ENCODE measurements at regions not wholly inside any gene's neighbourhood (a gene's known extent, or its start where the extent isn't known, plus 50 kb on each side); places are given as distances from the start of the nearest gene placed in this dataset.
A peak's percentile ranks its signal among the peaks of the same experiment; 100 is the strongest.
"Not testable (repeated sequence)": the region's sequence is repeated elsewhere in the genome, so short reads cannot be mapped to it uniquely, and the experiment has no call there.

DNA sequence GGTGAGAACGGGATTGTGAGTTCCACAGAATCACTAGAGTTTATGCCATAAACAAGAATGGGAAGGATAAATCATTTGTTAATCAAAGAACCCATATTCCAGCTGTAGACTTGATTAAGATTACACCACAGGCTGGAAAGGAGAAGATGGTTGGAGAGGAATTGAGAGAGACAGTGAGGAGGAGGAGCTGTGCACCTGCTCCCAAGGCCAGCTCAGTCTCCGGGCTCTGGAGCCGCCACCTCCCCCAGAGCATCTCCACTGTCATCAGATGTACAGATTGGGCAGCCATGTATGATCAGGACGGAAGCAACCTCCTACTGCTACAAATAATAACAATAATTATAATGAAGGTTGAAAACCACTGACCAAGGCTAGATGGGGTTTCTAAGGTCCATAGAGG is 170.0 kb downstream of the MINAR1 start:
- Histone ChIP-seq H3K79me2 (ENCODE audit: control insufficient read depth, insufficient read depth, low read length, unreplicated experiment) (no peaks in the 10 kb centered on the region), H3K27me3 (ENCODE audit: insufficient read depth, low read length) (peaks cover 15% of the 10 kb centered on the region; the same call in 1 of the 2 replicates), H3K36me3 (ENCODE audit: insufficient read depth, low read length) (no peaks in the 10 kb centered on the region), H3K4me3 (ENCODE audit: low read depth, low read length) (no peak overlapping the region), H3K4me1 (ENCODE audit: control insufficient read depth, insufficient read depth, low read length, unreplicated experiment) (no peaks in the 10 kb centered on the region), H3K27ac (ENCODE audit: low read depth, low read length) (no peak overlapping the region), H2AFZ (ENCODE audit: low read length, unreplicated experiment) (no peak overlapping the region)

DNA sequence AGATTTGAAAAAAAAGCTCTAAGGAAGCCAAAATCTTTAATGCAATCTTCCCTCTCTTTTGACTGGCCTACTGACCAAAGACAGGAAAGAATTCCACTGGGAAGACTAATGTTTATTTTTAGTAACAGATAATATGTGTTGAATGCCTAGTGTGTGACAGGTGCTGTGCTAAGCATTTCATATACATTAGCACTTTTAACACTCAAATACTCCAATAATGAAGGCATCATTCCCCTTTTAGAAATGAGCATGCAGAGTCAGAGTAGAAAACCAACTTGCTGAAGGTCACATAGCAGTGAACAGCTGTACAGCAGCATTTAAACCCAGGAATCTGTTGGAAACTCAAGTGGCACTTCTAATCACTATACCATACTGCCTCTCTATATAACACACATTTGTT is 170.6 kb downstream of the MINAR1 start:
- Histone ChIP-seq H3K4me1 (ENCODE audit: control insufficient read depth, insufficient read depth, low read length, unreplicated experiment) (no peaks in the 10 kb centered on the region), H3K79me2 (ENCODE audit: control insufficient read depth, insufficient read depth, low read length, unreplicated experiment) (no peaks in the 10 kb centered on the region), H3K27ac (ENCODE audit: low read depth, low read length) (no peak overlapping the region), H3K4me3 (ENCODE audit: low read depth, low read length) (no peak overlapping the region), H3K36me3 (ENCODE audit: insufficient read depth, low read length) (no peaks in the 10 kb centered on the region), H2AFZ (ENCODE audit: low read length, unreplicated experiment) (no peak overlapping the region), H3K27me3 (ENCODE audit: insufficient read depth, low read length) (peaks cover 15% of the 10 kb centered on the region; the same call in 1 of the 2 replicates)

DNA sequence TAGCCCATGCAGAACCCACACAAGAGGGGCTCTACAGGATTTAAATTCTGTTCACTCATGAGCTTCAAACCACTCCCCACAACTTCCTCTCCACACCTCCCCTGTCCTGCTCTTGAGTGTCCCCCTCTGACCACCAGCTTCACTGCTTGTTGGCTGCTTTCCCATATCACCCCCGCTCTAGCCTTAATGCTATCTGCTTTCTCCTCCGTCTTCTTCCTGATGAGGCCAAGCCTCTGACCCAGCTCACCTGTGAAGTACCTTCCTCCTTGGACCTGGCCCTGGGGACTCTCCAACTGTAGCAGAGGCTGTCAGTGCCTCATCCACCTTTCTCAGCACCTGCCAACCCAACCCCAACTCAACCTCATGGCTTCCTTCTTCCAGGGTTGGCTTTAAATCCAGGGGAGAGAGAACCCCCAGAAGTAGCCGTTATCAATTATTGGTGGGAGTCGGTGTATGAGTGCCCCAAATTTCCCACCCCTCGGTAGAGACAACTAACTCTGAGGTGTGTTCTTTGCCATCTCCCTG is 174.8 kb downstream of the MINAR1 start:
- H2AFZ ChIP-seq (ENCODE audit: low read length, unreplicated experiment): no peak overlapping the region
- no peak overlapping the region for H3K4me3 ChIP-seq (ENCODE audit: low read depth, low read length)
- H3K27me3 ChIP-seq (ENCODE audit: insufficient read depth, low read length): peaks cover 23% of the 10 kb centered on the region; the same call in 1 of the 2 replicates
- H3K27ac ChIP-seq (ENCODE audit: low read depth, low read length): no peak overlapping the region
- no peaks in the 10 kb centered on the region for H3K79me2 ChIP-seq (ENCODE audit: control insufficient read depth, insufficient read depth, low read length, unreplicated experiment)
- no peaks in the 10 kb centered on the region for H3K36me3 ChIP-seq (ENCODE audit: insufficient read depth, low read length)
- H3K4me1 ChIP-seq (ENCODE audit: control insufficient read depth, insufficient read depth, low read length, unreplicated experiment): no peaks in the 10 kb centered on the region

DNA sequence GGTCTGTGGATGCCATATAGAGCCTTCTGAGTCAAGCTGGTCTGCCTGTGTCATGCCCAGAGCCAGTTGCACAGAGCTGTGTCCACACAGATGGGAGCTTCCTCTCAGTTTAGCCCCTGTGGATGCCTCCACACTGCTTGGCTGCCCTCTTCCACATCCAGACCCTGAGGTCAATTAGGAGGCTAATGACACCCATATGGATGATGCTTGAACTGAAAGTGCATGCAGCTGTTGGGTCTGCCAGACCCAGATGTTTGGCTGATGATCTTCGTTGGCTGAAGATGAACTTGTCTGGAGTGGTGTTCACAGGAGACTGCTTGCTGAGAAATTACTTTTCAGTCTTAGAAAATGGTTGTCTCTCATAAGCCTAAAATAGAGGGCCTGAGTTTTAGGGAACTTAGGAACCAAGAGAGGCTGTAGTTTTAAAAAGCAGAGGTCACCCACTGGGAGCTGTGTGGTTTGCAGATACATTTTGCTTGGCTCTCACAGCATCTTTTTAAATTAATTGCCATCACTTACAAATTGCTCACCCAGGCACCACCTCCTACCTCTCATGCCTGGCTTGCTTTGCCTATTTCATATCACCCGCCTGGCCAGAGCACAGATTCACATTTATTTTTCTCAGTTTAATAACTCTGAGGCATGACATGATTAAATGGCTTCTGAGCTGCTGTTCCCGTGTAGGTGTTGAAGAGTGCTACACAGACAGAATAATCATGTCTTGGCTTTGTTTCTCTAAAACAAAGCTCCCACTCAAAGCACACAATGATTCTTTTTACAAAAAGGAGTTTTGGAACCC is 176.1 kb downstream of the MINAR1 start:
- Histone ChIP-seq H3K36me3 (ENCODE audit: insufficient read depth, low read length) (no peaks in the 10 kb centered on the region), H3K79me2 (ENCODE audit: control insufficient read depth, insufficient read depth, low read length, unreplicated experiment) (no peaks in the 10 kb centered on the region), H2AFZ (ENCODE audit: low read length, unreplicated experiment) (no peak overlapping the region), H3K4me1 (ENCODE audit: control insufficient read depth, insufficient read depth, low read length, unreplicated experiment) (no peaks in the 10 kb centered on the region), H3K4me3 (ENCODE audit: low read depth, low read length) (no peak overlapping the region), H3K27ac (ENCODE audit: low read depth, low read length) (no peak overlapping the region), H3K27me3 (ENCODE audit: insufficient read depth, low read length) (peaks cover 31% of the 10 kb centered on the region; the same call in 1 of the 2 replicates)

GRCh38 chr15:79609506-79609905 is 177.4 kb downstream of the MINAR1 start:
- Histone ChIP-seq H3K27ac (ENCODE audit: low read depth, low read length) (no peak overlapping the region), H3K27me3 (ENCODE audit: insufficient read depth, low read length) (peaks cover 33% of the 10 kb centered on the region; the same call in 1 of the 2 replicates)

GRCh38 chr15:79610021-79610420 is 177.9 kb downstream of the MINAR1 start:
- H3K79me2 ChIP-seq (ENCODE audit: control insufficient read depth, insufficient read depth, low read length, unreplicated experiment): no peaks in the 10 kb centered on the region
- H2AFZ ChIP-seq (ENCODE audit: low read length, unreplicated experiment): no peak overlapping the region
- peaks cover 34% of the 10 kb centered on the region; the same call in 1 of the 2 replicates for H3K27me3 ChIP-seq (ENCODE audit: insufficient read depth, low read length)
- no peaks in the 10 kb centered on the region for H3K36me3 ChIP-seq (ENCODE audit: insufficient read depth, low read length)
- no peaks in the 10 kb centered on the region for H3K4me1 ChIP-seq (ENCODE audit: control insufficient read depth, insufficient read depth, low read length, unreplicated experiment)
- H3K4me3 ChIP-seq (ENCODE audit: low read depth, low read length): no peak overlapping the region
- no peak overlapping the region for H3K27ac ChIP-seq (ENCODE audit: low read depth, low read length)

More at GRCh38 chr15:79609506-79609905, 177.4 kb downstream of the MINAR1 start:
- Histone ChIP-seq H2AFZ (ENCODE audit: low read length, unreplicated experiment) (no peak overlapping the region), H3K4me1 (ENCODE audit: control insufficient read depth, insufficient read depth, low read length, unreplicated experiment) (no peaks in the 10 kb centered on the region), H3K4me3 (ENCODE audit: low read depth, low read length) (no peak overlapping the region), H3K36me3 (ENCODE audit: insufficient read depth, low read length) (no peaks in the 10 kb centered on the region), H3K79me2 (ENCODE audit: control insufficient read depth, insufficient read depth, low read length, unreplicated experiment) (no peaks in the 10 kb centered on the region)

DNA sequence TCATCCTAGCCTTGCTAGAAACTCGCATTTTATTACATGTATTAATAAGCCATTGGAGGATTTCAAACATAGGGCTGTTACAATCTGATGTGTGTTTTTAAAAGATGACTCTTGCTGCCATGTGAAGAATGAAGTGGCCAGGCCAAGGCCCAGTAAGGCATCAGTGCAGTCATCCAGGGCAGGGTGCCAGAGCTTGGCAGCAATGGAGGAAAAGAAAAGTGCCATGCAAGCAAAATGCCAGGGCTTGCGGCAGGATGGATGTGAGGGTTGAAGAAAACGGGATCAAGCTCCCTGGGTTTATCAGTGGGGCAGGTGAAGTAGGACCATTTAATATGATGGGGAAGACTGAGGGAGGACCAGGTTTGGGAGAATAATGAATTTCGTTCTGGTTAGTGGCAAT is 183.6 kb downstream of the MINAR1 start:
- H3K4me1 ChIP-seq (ENCODE audit: control insufficient read depth, insufficient read depth, low read length, unreplicated experiment): peaks cover 8% of the 10 kb centered on the region
- H2AFZ ChIP-seq (ENCODE audit: low read length, unreplicated experiment): no peak overlapping the region
- no peak overlapping the region for H3K4me3 ChIP-seq (ENCODE audit: low read depth, low read length)
- H3K36me3 ChIP-seq (ENCODE audit: insufficient read depth, low read length): no peaks in the 10 kb centered on the region
- peaks cover 21% of the 10 kb centered on the region; the same call in 1 of the 2 replicates for H3K27me3 ChIP-seq (ENCODE audit: insufficient read depth, low read length)
- no peak overlapping the region for H3K27ac ChIP-seq (ENCODE audit: low read depth, low read length)
- no peaks in the 10 kb centered on the region for H3K79me2 ChIP-seq (ENCODE audit: control insufficient read depth, insufficient read depth, low read length, unreplicated experiment)

- Histone ChIP-seq H3K36me3 (ENCODE audit: insufficient read depth, low read length) (no peaks in the 10 kb centered on the region), H3K27me3 (ENCODE audit: insufficient read depth, low read length) (peaks cover 20% of the 10 kb centered on the region; the same call in 1 of the 2 replicates), H3K4me1 (ENCODE audit: control insufficient read depth, insufficient read depth, low read length, unreplicated experiment) (peaks cover 12% of the 10 kb centered on the region), H2AFZ (ENCODE audit: low read length, unreplicated experiment) (no peak overlapping the region), H3K27ac (ENCODE audit: low read depth, low read length) (no peak overlapping the region), H3K4me3 (ENCODE audit: low read depth, low read length) (no peak overlapping the region), H3K79me2 (ENCODE audit: control insufficient read depth, insufficient read depth, low read length, unreplicated experiment) (no peaks in the 10 kb centered on the region)
These were observed 184.9 kb downstream of the MINAR1 start for GRCh38 chr15:79617071-79617470.

GRCh38 chr15:79620112-79620857 is 188.1 kb downstream of the MINAR1 start:
- H3K4me1 ChIP-seq (ENCODE audit: control insufficient read depth, insufficient read depth, low read length, unreplicated experiment): peaks cover 12% of the 10 kb centered on the region
- H3K36me3 ChIP-seq (ENCODE audit: insufficient read depth, low read length): no peaks in the 10 kb centered on the region
- H2AFZ ChIP-seq (ENCODE audit: low read length, unreplicated experiment): no peak overlapping the region
- H3K27me3 ChIP-seq (ENCODE audit: insufficient read depth, low read length): no peaks in the 10 kb centered on the region
- H3K27ac ChIP-seq (ENCODE audit: low read depth, low read length): peak overlapping the region; percentile 14; the same call in 1 of the 2 replicates
- no peaks in the 10 kb centered on the region for H3K79me2 ChIP-seq (ENCODE audit: control insufficient read depth, insufficient read depth, low read length, unreplicated experiment)
- no peak overlapping the region for H3K4me3 ChIP-seq (ENCODE audit: low read depth, low read length)

- H3K4me3 ChIP-seq (ENCODE audit: low read depth, low read length); H3K27me3 ChIP-seq (ENCODE audit: insufficient read depth, low read length); H3K27ac ChIP-seq (ENCODE audit: low read depth, low read length); H2AFZ ChIP-seq (ENCODE audit: low read length, unreplicated experiment); H3K36me3 ChIP-seq (ENCODE audit: insufficient read depth, low read length); H3K79me2 ChIP-seq (ENCODE audit: control insufficient read depth, insufficient read depth, low read length, unreplicated experiment): not testable (repeated sequence)
- H3K4me1 ChIP-seq (ENCODE audit: control insufficient read depth, insufficient read depth, low read length, unreplicated experiment): peaks cover 12% of the 10 kb centered on the region
These were observed 189.7 kb downstream of the MINAR1 start for GRCh38 chr15:79621805-79622204.
